ENCODE measurements at regions not wholly inside any gene's neighbourhood (a gene's known extent, or its start where the extent isn't known, plus 50 kb on each side); places are given as distances from the start of the nearest gene placed in this dataset.

GRCh38 chr4:112896609-112897190 lies 152.8 kb upstream of the ANK2 start:
- DNase-seq, result no peak

GRCh38 chr4:112897543-112897942 lies 151.9 kb upstream of the ANK2 start:
- DNase-seq, result no peak

- DNase-seq, result no peak
Measured at GRCh38 chr4:112898357-112899141, 150.9 kb upstream of the ANK2 start.

- no peak for DNase-seq
Measured at GRCh38 chr4:112900416-112900815, 149.0 kb upstream of the ANK2 start.

- no peak for DNase-seq
Measured at GRCh38 chr4:112901962-112902411, 147.5 kb upstream of the ANK2 start.

GRCh38 chr4:112905728-112906127 lies 143.7 kb upstream of the ANK2 start:
- DNase-seq, result no peak

- DNase-seq, result no peak
Measured at GRCh38 chr4:112908511-112908910, 140.9 kb upstream of the ANK2 start.

GRCh38 chr4:112910109-112910736 lies 139.2 kb upstream of the ANK2 start:
- no peak for DNase-seq

- DNase-seq, result no peak
Measured at GRCh38 chr4:112916868-112917267, 132.6 kb upstream of the ANK2 start.

GRCh38 chr4:112923516-112923915 lies 125.9 kb upstream of the ANK2 start:
- DNase-seq, result no peak

- no peak for DNase-seq
Measured at GRCh38 chr4:112926819-112927218, 122.6 kb upstream of the ANK2 start.

GRCh38 chr4:112927544-112927943 lies 121.9 kb upstream of the ANK2 start:
- no peak for DNase-seq

- no peak for DNase-seq
Measured at GRCh38 chr4:112931001-112931400, 118.5 kb upstream of the ANK2 start.

GRCh38 chr4:112933790-112934189 lies 115.7 kb upstream of the ANK2 start:
- no peak for DNase-seq

GRCh38 chr4:112938461-112939058 lies 110.9 kb upstream of the ANK2 start:
- DNase-seq, result no peak

- no peak for DNase-seq
Measured at GRCh38 chr4:112939901-112940300, 109.6 kb upstream of the ANK2 start.

GRCh38 chr4:112940336-112940735 lies 109.1 kb upstream of the ANK2 start:
- no peak for DNase-seq

- no peak for DNase-seq
Measured at GRCh38 chr4:112942077-112942476, 107.4 kb upstream of the ANK2 start.

- no peak for DNase-seq
Measured at GRCh38 chr4:112942997-112943396, 106.5 kb upstream of the ANK2 start.

- no peak for DNase-seq
Measured at GRCh38 chr4:112944006-112944405, 105.4 kb upstream of the ANK2 start.

- no peak for DNase-seq
Measured at GRCh38 chr4:112946127-112946526, 103.3 kb upstream of the ANK2 start.

GRCh38 chr4:112947616-112948015 lies 101.8 kb upstream of the ANK2 start:
- no peak for DNase-seq

GRCh38 chr4:112951362-112952312 lies 97.8 kb upstream of the ANK2 start:
- no peak for DNase-seq

Data from CD4-positive, alpha-beta T cell treated with Interferon gamma for 1 hour (primary cell).